ENCODE measurements at regions not wholly inside any gene's neighbourhood (a gene's known extent, or its start where the extent isn't known, plus 50 kb on each side); places are given as distances from the start of the nearest gene placed in this dataset.

- FAIRE-seq, result no peak
- no peak for TF ChIP-seq EZH2 (IDR thresholded peaks at IDR 0.05; ENCODE audit: low read length)
- TF ChIP-seq CTCF (optimal IDR thresholded peaks at IDR 0.05 in 1 of 3, IDR thresholded peaks at IDR 0.05 in 1 of 3, conservative IDR thresholded peaks at IDR 0.05 in 1 of 3; ENCODE audit: extremely low read depth in 1 of 3, insufficient read depth in 2 of 3, low read length in 3 of 3), result no peak
- H3K36me3 ChIP-seq (ENCODE audit: control insufficient read depth in 2 of 2, extremely low read depth in 1 of 2, insufficient read depth in 2 of 2, low read length in 2 of 2), result no peaks in the 10 kb centered on the region
- H3K4me2 ChIP-seq (ENCODE audit: control insufficient read depth, extremely low read depth, insufficient read depth, low read depth, low read length), result no peak overlapping the region
- no peak overlapping the region for H3K27ac ChIP-seq (ENCODE audit: control insufficient read depth, insufficient read depth, low read length)
- H3K9me3 ChIP-seq (ENCODE audit: control insufficient read depth, low read depth, low read length), result no peaks in the 10 kb centered on the region
- H3K27me3 ChIP-seq (ENCODE audit: control insufficient read depth, extremely low read depth, insufficient read depth, low read length), result no peaks in the 10 kb centered on the region
- H3K4me3 ChIP-seq (ENCODE audit: control insufficient read depth in 2 of 3, extremely low read depth in 1 of 3, insufficient read depth in 2 of 3, low read depth in 1 of 3, low read length in 3 of 3), result no peak overlapping the region
- no peak overlapping the region for H3K9ac ChIP-seq (ENCODE audit: control insufficient read depth, extremely low read depth, insufficient read depth, low read length)
- no peaks in the 10 kb centered on the region for H3K9me1 ChIP-seq (ENCODE audit: control insufficient read depth, extremely low read depth, insufficient read depth, low read length)
- no peak for DNase-seq (ENCODE audit: low read depth, low spot score)
- dilution Hi-C loops (cut with MboI; ENCODE audit: extremely low pct_ligation_motif_present, low sequenced_read_pairs), result no loop called here
- H4K20me1 ChIP-seq (ENCODE audit: control insufficient read depth, extremely low read depth, insufficient read depth, low read length), result no peaks in the 10 kb centered on the region
- no peaks in the 10 kb centered on the region for H3K79me2 ChIP-seq (ENCODE audit: control insufficient read depth, insufficient read depth, low read length)
- no peaks in the 10 kb centered on the region for H3K4me1 ChIP-seq (ENCODE audit: control insufficient read depth, extremely low read depth, insufficient read depth, low read length)
- H2AFZ ChIP-seq (ENCODE audit: control insufficient read depth, low read length), result no peak overlapping the region
These were observed 174.8 kb upstream of the SYT6 start for GRCh38 chr1:114328361-114328904.

- no peaks in the 10 kb centered on the region for H3K79me2 ChIP-seq (ENCODE audit: control insufficient read depth, insufficient read depth, low read length)
- H4K20me1 ChIP-seq (ENCODE audit: control insufficient read depth, extremely low read depth, insufficient read depth, low read length), result no peaks in the 10 kb centered on the region
- DNase-seq (ENCODE audit: low read depth, low spot score) (no peak), FAIRE-seq (no peak)
- H3K4me2 ChIP-seq (ENCODE audit: control insufficient read depth, extremely low read depth, insufficient read depth, low read depth, low read length), result no peak overlapping the region
- no peak overlapping the region for H3K4me3 ChIP-seq (ENCODE audit: control insufficient read depth in 2 of 3, extremely low read depth in 1 of 3, insufficient read depth in 2 of 3, low read depth in 1 of 3, low read length in 3 of 3)
- no peaks in the 10 kb centered on the region for H3K27me3 ChIP-seq (ENCODE audit: control insufficient read depth, extremely low read depth, insufficient read depth, low read length)
- H3K9me1 ChIP-seq (ENCODE audit: control insufficient read depth, extremely low read depth, insufficient read depth, low read length), result no peaks in the 10 kb centered on the region
- TF ChIP-seq CTCF (optimal IDR thresholded peaks at IDR 0.05 in 1 of 3, IDR thresholded peaks at IDR 0.05 in 1 of 3, conservative IDR thresholded peaks at IDR 0.05 in 1 of 3; ENCODE audit: extremely low read depth in 1 of 3, insufficient read depth in 2 of 3, low read length in 3 of 3) (no peak), EZH2 (IDR thresholded peaks at IDR 0.05; ENCODE audit: low read length) (no peak)
- H3K9ac ChIP-seq (ENCODE audit: control insufficient read depth, extremely low read depth, insufficient read depth, low read length), result no peak overlapping the region
- H2AFZ ChIP-seq (ENCODE audit: control insufficient read depth, low read length), result peak overlapping the region; percentile 11
- H3K9me3 ChIP-seq (ENCODE audit: control insufficient read depth, low read depth, low read length), result no peaks in the 10 kb centered on the region
- H3K27ac ChIP-seq (ENCODE audit: control insufficient read depth, insufficient read depth, low read length), result no peak overlapping the region
- H3K4me1 ChIP-seq (ENCODE audit: control insufficient read depth, extremely low read depth, insufficient read depth, low read length), result peaks cover 16% of the 10 kb centered on the region
- dilution Hi-C loops (cut with MboI; ENCODE audit: extremely low pct_ligation_motif_present, low sequenced_read_pairs), result no loop called here
- no peaks in the 10 kb centered on the region for H3K36me3 ChIP-seq (ENCODE audit: control insufficient read depth in 2 of 2, extremely low read depth in 1 of 2, insufficient read depth in 2 of 2, low read length in 2 of 2)
These were observed 170.9 kb upstream of the SYT6 start for GRCh38 chr1:114324662-114324965.

Measured in keratinocyte (primary cell).